ENCODE measurements at regions not wholly inside any gene's neighbourhood (a gene's known extent, or its start where the extent isn't known, plus 50 kb on each side); places are given as distances from the start of the nearest gene placed in this dataset.

- TF ChIP-seq, protein P1, sequence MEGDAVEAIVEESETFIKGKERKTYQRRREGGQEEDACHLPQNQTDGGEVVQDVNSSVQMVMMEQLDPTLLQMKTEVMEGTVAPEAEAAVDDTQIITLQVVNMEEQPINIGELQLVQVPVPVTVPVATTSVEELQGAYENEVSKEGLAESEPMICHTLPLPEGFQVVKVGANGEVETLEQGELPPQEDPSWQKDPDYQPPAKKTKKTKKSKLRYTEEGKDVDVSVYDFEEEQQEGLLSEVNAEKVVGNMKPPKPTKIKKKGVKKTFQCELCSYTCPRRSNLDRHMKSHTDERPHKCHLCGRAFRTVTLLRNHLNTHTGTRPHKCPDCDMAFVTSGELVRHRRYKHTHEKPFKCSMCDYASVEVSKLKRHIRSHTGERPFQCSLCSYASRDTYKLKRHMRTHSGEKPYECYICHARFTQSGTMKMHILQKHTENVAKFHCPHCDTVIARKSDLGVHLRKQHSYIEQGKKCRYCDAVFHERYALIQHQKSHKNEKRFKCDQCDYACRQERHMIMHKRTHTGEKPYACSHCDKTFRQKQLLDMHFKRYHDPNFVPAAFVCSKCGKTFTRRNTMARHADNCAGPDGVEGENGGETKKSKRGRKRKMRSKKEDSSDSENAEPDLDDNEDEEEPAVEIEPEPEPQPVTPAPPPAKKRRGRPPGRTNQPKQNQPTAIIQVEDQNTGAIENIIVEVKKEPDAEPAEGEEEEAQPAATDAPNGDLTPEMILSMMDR (IDR thresholded peaks at IDR 0.05; ENCODE audit: insufficient read depth, low read length, poor library complexity, severe bottlenecking) = no peak
- TF ChIP-seq EZH2phosphoT487 (conservative IDR thresholded peaks at IDR 0.05; ENCODE audit: low read length) = no peak
These were observed 251.1 kb downstream of the SEC14L1 start for GRCh38 chr17:77391668-77392375.
